ENCODE measurements at regions not wholly inside any gene's neighbourhood (a gene's known extent, or its start where the extent isn't known, plus 50 kb on each side); places are given as distances from the start of the nearest gene placed in this dataset.

GRCh38 chr6:51398064-51398705 lies 579.5 kb downstream of the TFAP2B start:
- TF ChIP-seq EZH2 (IDR thresholded peaks at IDR 0.05) (no peak), CTCF (IDR thresholded peaks at IDR 0.05) (no peak)
